ENCODE measurements at regions not wholly inside any gene's neighbourhood (a gene's known extent, or its start where the extent isn't known, plus 50 kb on each side); places are given as distances from the start of the nearest gene placed in this dataset.

GRCh38 chr1:164466001-164466421 is 93.0 kb upstream of the PBX1 start:
- no peak for TF ChIP-seq CTCF (IDR thresholded peaks at IDR 0.05)
- no peak for TF ChIP-seq POLR2A (IDR thresholded peaks at IDR 0.05)

All from heart left ventricle (tissue), 13 donors.